ENCODE measurements at regions not wholly inside any gene's neighbourhood (a gene's known extent, or its start where the extent isn't known, plus 50 kb on each side); places are given as distances from the start of the nearest gene placed in this dataset.

GRCh38 chr1:163836481-163836880 is 514.7 kb downstream of the NUF2 start:
- Mint-ChIP-seq H3K4me3 (no peak overlapping the region), H3K27ac (peak overlapping the region; percentile 67; the same call in 1 of the 2 replicates), H3K36me3 (no peaks in the 10 kb centered on the region), H3K27me3 (ENCODE audit: low read depth) (no peaks in the 10 kb centered on the region; the same call in 1 of the 2 replicates), H3K4me1 (peaks cover 16% of the 10 kb centered on the region), H3K9me3 (no peaks in the 10 kb centered on the region)
- CTCF ChIA-PET = no interaction called here
- POLR2A ChIA-PET = interaction anchor here (0.6 kb wide), 1 partner anchor 128 kb away, joined by 3 read pairs; no protein-coding TSS in a partner anchor
- ATAC-seq (peak; percentile 77), DNase-seq (ENCODE audit: low spot score) (no peak)
- TF ChIP-seq CREB1 (CRISPR knock-in tag; IDR thresholded peaks at IDR 0.05) (no peak), ZNF671 (CRISPR knock-in tag; IDR thresholded peaks at IDR 0.05) (no peak), EMX1 (CRISPR knock-in tag; IDR thresholded peaks at IDR 0.05) (no peak), ELF4 (CRISPR knock-in tag; IDR thresholded peaks at IDR 0.05; ENCODE audit: low read depth) (no peak), ESRRA (CRISPR knock-in tag; IDR thresholded peaks at IDR 0.05; ENCODE audit: borderline replicate concordance) (no peak), ZNF281 (CRISPR knock-in tag; IDR thresholded peaks at IDR 0.05) (no peak), PREB (CRISPR knock-in tag; IDR thresholded peaks at IDR 0.05; ENCODE audit: borderline replicate concordance) (no peak), CDX4 (CRISPR knock-in tag; IDR thresholded peaks at IDR 0.05; ENCODE audit: borderline replicate concordance) (no peak)

- no peak for DNase-seq (ENCODE audit: low spot score)
- ATAC-seq = no peak
- no peaks in the 10 kb centered on the region for H3K9me3 Mint-ChIP-seq
- no peak overlapping the region for H3K27ac Mint-ChIP-seq
- CTCF ChIA-PET = no interaction called here
- H3K36me3 Mint-ChIP-seq = no peaks in the 10 kb centered on the region
- H3K4me1 Mint-ChIP-seq = peaks cover 16% of the 10 kb centered on the region
- TF ChIP-seq GRHL2 (CRISPR knock-in tag; IDR thresholded peaks at IDR 0.05; ENCODE audit: insufficient replicate concordance, severe bottlenecking) (no peak), NR2C2 (CRISPR knock-in tag; IDR thresholded peaks at IDR 0.05) (no peak), STAT6 (CRISPR knock-in tag; conservative IDR thresholded peaks at IDR 0.05; ENCODE audit: low read depth) (no peak), ZNF532 (CRISPR knock-in tag; IDR thresholded peaks at IDR 0.05; ENCODE audit: borderline replicate concordance) (no peak), PRRX2 (CRISPR knock-in tag; IDR thresholded peaks at IDR 0.05) (no peak), USF1 (CRISPR knock-in tag; IDR thresholded peaks at IDR 0.05) (no peak), HMGXB4 (CRISPR knock-in tag; IDR thresholded peaks at IDR 0.05) (no peak), CREM (CRISPR knock-in tag; IDR thresholded peaks at IDR 0.05) (no peak)
- no peak overlapping the region for H3K4me3 Mint-ChIP-seq
- no peaks in the 10 kb centered on the region; the same call in 1 of the 2 replicates for H3K27me3 Mint-ChIP-seq (ENCODE audit: low read depth)
- POLR2A ChIA-PET = no interaction called here
Observed at GRCh38 chr1:163837206-163837605, 515.5 kb downstream of the NUF2 start.

All from WTC11 (cell line).